PC-3 (cell line): ENCODE measurements at regions not wholly inside any gene's neighbourhood (a gene's known extent, or its start where the extent isn't known, plus 50 kb on each side); places are given as distances from the start of the nearest gene placed in this dataset.

Experiments
- ATAC-seq: fragments of 200-7000 bp; cut with Tn5 transposase; 2 replicates; pipeline ENCODE4 v1.9.1; 2020; ENCODE audit warnings: mild to moderate bottlenecking, moderate library complexity
- BruUV-seq: library from RNA; stranded (reverse); fragments of 400-500 nt; replicated peaks from 2 replicates; lab custom pipeline; 2021; lab: Mats Ljungman, UMichigan
- CTCF ChIA-PET: fragments of 300-600 bp; sonication (Branson Sonifier 250); formaldehyde crosslinking; loops from one replicate; lab custom pipeline; 2022; ENCODE audit warnings: antibody characterized with exemption; lab: Charles Lee
- POLR2A ChIA-PET: fragments of 300-600 bp; sonication (Branson Sonifier 250); formaldehyde crosslinking; loops from one replicate; lab custom pipeline; 2022; ENCODE audit warnings: antibody characterized with exemption; ENCODE audit not compliant: unreplicated experiment; lab: Charles Lee
- DNase-seq: peaks from one replicate; pipeline ENCODE4 v3.0.0-alpha.2; 2015
- H2AFZ ChIP-seq: fragments of 300-600 bp; sonication (generic); 2 replicates; pipeline ENCODE4 v1.6.0; 2016; ENCODE audit warnings: antibody characterized with exemption, low read length
- H3F3A ChIP-seq: fragments of 300-600 bp; sonication (generic); one replicate; pipeline ENCODE4 v1.6.0; 2017; ENCODE audit warnings: antibody characterized with exemption, low read length, control low read depth, mild to moderate bottlenecking; ENCODE audit not compliant: unreplicated experiment
- H3K27ac ChIP-seq: fragments of 300-600 bp; sonication (generic); 2 replicates; pipeline ENCODE4 v1.5.1; 2016; ENCODE audit warnings: mild to moderate bottlenecking, low read length
- H3K27me3 ChIP-seq: fragments of 300-600 bp; sonication (generic); 2 replicates; pipeline ENCODE4 v1.6.1; 2016; ENCODE audit warnings: low read length, mixed read lengths
- H3K36me3 ChIP-seq: fragments of 300-600 bp; sonication (generic); 2 replicates; pipeline ENCODE4 v1.6.1; 2016; ENCODE audit warnings: low read depth, mixed run types, low read length, mixed read lengths
- H3K4me1 ChIP-seq: fragments of 300-600 bp; sonication (generic); 2 replicates; pipeline ENCODE4 v1.5.1; 2016; ENCODE audit warnings: low read length; ENCODE audit not compliant: insufficient read depth
- H3K4me2 ChIP-seq: fragments of 300-600 bp; sonication (generic); 2 replicates; pipeline ENCODE4 v1.6.0; 2016; ENCODE audit warnings: low read length
- H3K4me3 ChIP-seq: fragments of 300-600 bp; sonication (generic); 2 replicates; pipeline ENCODE4 v1.5.1; 2016; ENCODE audit warnings: mild to moderate bottlenecking, low read length, mixed read lengths
- H3K79me2 ChIP-seq: fragments of 300-600 bp; sonication (generic); 2 replicates; pipeline ENCODE4 v1.6.1; 2017; ENCODE audit warnings: low read length, mixed read lengths
- H3K9ac ChIP-seq: fragments of 300-600 bp; sonication (generic); 2 replicates; pipeline ENCODE4 v1.6.0; 2016; ENCODE audit warnings: mild to moderate bottlenecking, low read length
- H3K9me2 ChIP-seq: fragments of 300-600 bp; sonication (generic); replicated peaks from 2 replicates; pipeline ENCODE4 v1.6.1; 2016; ENCODE audit warnings: mixed run types, low read length, mixed read lengths
- H3K9me3 ChIP-seq: fragments of 300-600 bp; sonication (generic); 2 replicates; pipeline ENCODE4 v1.6.1; 2016; ENCODE audit warnings: low read length, mixed read lengths
- H4K20me1 ChIP-seq: fragments of 300-600 bp; sonication (generic); 2 replicates; pipeline ENCODE4 v1.6.1; 2016; ENCODE audit warnings: low read length, mixed read lengths
- EZH2 ChIP-seq: fragments of 300-600 bp; sonication (generic); IDR thresholded peaks from one replicate; pipeline ENCODE4 v1.6.1; 2017; ENCODE audit warnings: antibody characterized with exemption, mild to moderate bottlenecking, low read length; ENCODE audit not compliant: unreplicated experiment
- EZH2phosphoT487 ChIP-seq: fragments of 300-600 bp; sonication (generic); IDR thresholded peaks from 2 replicates; pipeline ENCODE4 v1.6.1; 2018; ENCODE audit warnings: mild to moderate bottlenecking, antibody characterized with exemption, low read length, borderline replicate concordance
- intact Hi-C: fragments of 100-400 bp; cut with micrococcal nuclease; formaldehyde crosslinking; loops from 2 replicates; pipeline ENCODE4 v1.9.0; 2023
- TF ChIP-seq, protein P1 (sequence below): fragments of 300-600 bp; sonication (generic); conservative IDR thresholded peaks from 2 replicates; pipeline ENCODE4 v1.5.1; 2017; ENCODE audit warnings: antibody characterized with exemption, low read depth, mild to moderate bottlenecking, low read length

DNA sequence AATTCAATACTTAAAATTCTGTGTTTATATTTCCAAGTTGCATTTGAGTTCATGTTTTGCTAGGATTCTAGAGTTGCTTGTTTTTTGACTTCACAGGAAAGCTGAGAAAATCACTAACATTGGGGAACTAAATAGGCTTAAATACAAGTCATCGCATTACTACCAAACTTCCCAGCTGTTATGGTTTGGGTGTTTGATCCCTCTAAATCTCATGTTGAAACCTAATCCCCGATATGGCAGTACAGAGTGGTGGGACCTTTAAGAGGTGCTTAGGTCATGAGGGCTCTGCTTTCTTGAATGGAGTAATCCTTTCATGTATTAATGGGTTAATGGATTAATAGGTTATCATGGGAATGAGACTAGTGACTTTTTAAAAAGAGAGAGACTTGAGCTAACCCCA, 77.2 kb upstream of the ARPP21 start:
- no peaks in the 10 kb centered on the region for H3F3A ChIP-seq
- H3K79me2 ChIP-seq, result no peaks in the 10 kb centered on the region
- peaks cover 4% of the 10 kb centered on the region; the same call in 1 of the 2 replicates for H3K9me3 ChIP-seq
- no peak overlapping the region for H2AFZ ChIP-seq
- no peak for ATAC-seq
- DNase-seq, result no peak
- H3K4me3 ChIP-seq, result no peak overlapping the region
- H3K9ac ChIP-seq, result no peak overlapping the region
- BruUV-seq, result no TSS peak
- no peaks in the 10 kb centered on the region for H3K36me3 ChIP-seq
- intact Hi-C loops, result no loop called here
- TF ChIP-seq EZH2 (no peak), EZH2phosphoT487 (no peak)
- TF ChIP-seq, protein P1, sequence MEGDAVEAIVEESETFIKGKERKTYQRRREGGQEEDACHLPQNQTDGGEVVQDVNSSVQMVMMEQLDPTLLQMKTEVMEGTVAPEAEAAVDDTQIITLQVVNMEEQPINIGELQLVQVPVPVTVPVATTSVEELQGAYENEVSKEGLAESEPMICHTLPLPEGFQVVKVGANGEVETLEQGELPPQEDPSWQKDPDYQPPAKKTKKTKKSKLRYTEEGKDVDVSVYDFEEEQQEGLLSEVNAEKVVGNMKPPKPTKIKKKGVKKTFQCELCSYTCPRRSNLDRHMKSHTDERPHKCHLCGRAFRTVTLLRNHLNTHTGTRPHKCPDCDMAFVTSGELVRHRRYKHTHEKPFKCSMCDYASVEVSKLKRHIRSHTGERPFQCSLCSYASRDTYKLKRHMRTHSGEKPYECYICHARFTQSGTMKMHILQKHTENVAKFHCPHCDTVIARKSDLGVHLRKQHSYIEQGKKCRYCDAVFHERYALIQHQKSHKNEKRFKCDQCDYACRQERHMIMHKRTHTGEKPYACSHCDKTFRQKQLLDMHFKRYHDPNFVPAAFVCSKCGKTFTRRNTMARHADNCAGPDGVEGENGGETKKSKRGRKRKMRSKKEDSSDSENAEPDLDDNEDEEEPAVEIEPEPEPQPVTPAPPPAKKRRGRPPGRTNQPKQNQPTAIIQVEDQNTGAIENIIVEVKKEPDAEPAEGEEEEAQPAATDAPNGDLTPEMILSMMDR, result no peak
- no peaks in the 10 kb centered on the region for H3K9me2 ChIP-seq
- CTCF ChIA-PET, result no interaction called here
- H4K20me1 ChIP-seq, result no peaks in the 10 kb centered on the region
- no peaks in the 10 kb centered on the region for H3K27me3 ChIP-seq
- POLR2A ChIA-PET, result interaction anchor here (0.6 kb wide), 1 partner anchor 280 kb away, joined by 3 read pairs; no protein-coding TSS in a partner anchor
- no peak overlapping the region for H3K27ac ChIP-seq
- no peaks in the 10 kb centered on the region for H3K4me1 ChIP-seq
- no peak overlapping the region for H3K4me2 ChIP-seq

DNA sequence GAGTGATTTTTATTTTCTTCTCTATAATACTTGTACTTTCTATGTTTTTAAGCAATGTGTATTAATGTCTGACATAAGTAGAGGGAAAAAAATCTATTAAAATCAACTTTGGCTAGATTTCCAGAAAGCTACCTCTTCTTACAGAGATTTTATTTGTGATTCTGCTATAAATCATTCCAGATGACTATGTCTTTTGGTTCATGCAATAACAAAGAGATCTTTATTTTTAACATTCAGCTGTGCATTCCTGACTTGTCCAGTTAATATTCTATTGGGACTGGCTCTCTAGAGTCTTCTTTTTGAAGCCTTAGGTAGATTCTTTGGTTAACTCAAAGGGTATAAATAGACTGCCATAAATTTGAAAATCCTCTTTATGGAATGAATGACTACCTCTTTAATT, 74.3 kb upstream of the ARPP21 start:
- no peak overlapping the region for H3K4me2 ChIP-seq
- no peaks in the 10 kb centered on the region for H3K4me1 ChIP-seq
- no peak for TF ChIP-seq EZH2
- intact Hi-C loops, result no loop called here
- H3K79me2 ChIP-seq, result no peaks in the 10 kb centered on the region
- ATAC-seq, result no peak
- H3K27me3 ChIP-seq, result no peaks in the 10 kb centered on the region
- H3K27ac ChIP-seq, result no peak overlapping the region
- no peak overlapping the region for H3K9ac ChIP-seq
- no peaks in the 10 kb centered on the region for H3K9me2 ChIP-seq
- peaks cover 3% of the 10 kb centered on the region; the same call in 1 of the 2 replicates for H3K9me3 ChIP-seq
- no peaks in the 10 kb centered on the region for H4K20me1 ChIP-seq
- ChIA-PET POLR2A (no interaction called here), CTCF (no interaction called here)
- BruUV-seq, result no TSS peak
- no peak overlapping the region for H2AFZ ChIP-seq
- H3F3A ChIP-seq, result no peaks in the 10 kb centered on the region
- no peaks in the 10 kb centered on the region for H3K36me3 ChIP-seq
- DNase-seq, result no peak
- no peak overlapping the region for H3K4me3 ChIP-seq
